H9 (cell line): ENCODE measurements at regions not wholly inside any gene's neighbourhood (a gene's known extent, or its start where the extent isn't known, plus 50 kb on each side); places are given as distances from the start of the nearest gene placed in this dataset.

Experiments
- DNase-seq: peaks from one replicate; pipeline ENCODE4 v3.0.0-alpha.2; 2017
- H2AFZ ChIP-seq: one replicate; pipeline ENCODE4 v1.6.1; 2013; ENCODE audit warnings: mild to moderate bottlenecking, low read length, control low read depth, moderate library complexity
- H2AK5ac ChIP-seq: 2 replicates; pipeline ENCODE4 v1.6.1; 2013; ENCODE audit warnings: low read length, control low read depth, mixed read lengths; ENCODE audit not compliant: insufficient read length
- H2BK120ac ChIP-seq: one replicate; pipeline ENCODE4 v1.6.1; 2013; ENCODE audit warnings: low read depth, mild to moderate bottlenecking, low read length, control low read depth, inconsistent platforms; ENCODE audit not compliant: poor library complexity, severe bottlenecking
- H2BK12ac ChIP-seq: 2 replicates; pipeline ENCODE4 v1.6.1; 2013; ENCODE audit warnings: low read length, control low read depth, mixed read lengths, low read depth; ENCODE audit not compliant: insufficient read length
- H2BK15ac ChIP-seq: 2 replicates; pipeline ENCODE4 v1.6.1; 2013; ENCODE audit warnings: low read depth, low read length, control low read depth
- H2BK20ac ChIP-seq: one replicate; pipeline ENCODE4 v1.6.1; 2013; ENCODE audit warnings: low read depth, mild to moderate bottlenecking, low read length, control low read depth, inconsistent platforms; ENCODE audit not compliant: poor library complexity, severe bottlenecking
- H2BK5ac ChIP-seq: 2 replicates; pipeline ENCODE4 v1.6.1; 2013; ENCODE audit warnings: low read length, control low read depth, mixed read lengths; ENCODE audit not compliant: insufficient read length
- H3K14ac ChIP-seq: 2 replicates; pipeline ENCODE4 v1.6.1; 2013; ENCODE audit warnings: low read length, control low read depth; ENCODE audit not compliant: insufficient read depth
- H3K18ac ChIP-seq: 2 replicates; pipeline ENCODE4 v1.6.1; 2013; ENCODE audit warnings: low read depth, mild to moderate bottlenecking, mixed read lengths, low read length, control low read depth; ENCODE audit not compliant: insufficient read length
- H3K23ac ChIP-seq: 2 replicates; pipeline ENCODE4 v1.6.1; 2013; ENCODE audit warnings: low read length, control low read depth, mixed read lengths, low read depth; ENCODE audit not compliant: insufficient read length
- H3K23me2 ChIP-seq: 2 replicates; pipeline ENCODE4 v1.6.1; 2013; ENCODE audit warnings: low read depth, mild to moderate bottlenecking, mixed read lengths, low read length, control low read depth; ENCODE audit not compliant: insufficient read length, poor library complexity, severe bottlenecking
- H3K27ac ChIP-seq: 2 replicates; pipeline ENCODE4 v1.5.1; 2013; ENCODE audit warnings: low read length, control low read depth, mixed read lengths, low read depth; ENCODE audit not compliant: insufficient read length
- H3K27me3 ChIP-seq: 2 replicates; pipeline ENCODE4 v1.6.1; 2013; ENCODE audit warnings: low read length, control low read depth, inconsistent platforms; ENCODE audit not compliant: insufficient read depth
- H3K4ac ChIP-seq: 2 replicates; pipeline ENCODE4 v1.6.1; 2013; ENCODE audit warnings: low read depth, mild to moderate bottlenecking, control low read depth, inconsistent platforms, low read length, moderate library complexity
- H3K4me1 ChIP-seq: 2 replicates; pipeline ENCODE4 v1.6.1; 2013; ENCODE audit warnings: low read length, control low read depth, inconsistent platforms; ENCODE audit not compliant: insufficient read depth
- H3K4me2 ChIP-seq: 2 replicates; pipeline ENCODE4 v1.6.1; 2013; ENCODE audit warnings: low read length, control low read depth, mixed read lengths; ENCODE audit not compliant: insufficient read length, insufficient read depth
- H3K56ac ChIP-seq: 2 replicates; pipeline ENCODE4 v1.6.1; 2013; ENCODE audit warnings: low read depth, mild to moderate bottlenecking, mixed read lengths, low read length, control low read depth; ENCODE audit not compliant: insufficient read length
- H3K79me1 ChIP-seq: 2 replicates; pipeline ENCODE4 v1.6.1; 2013; ENCODE audit warnings: low read depth, mild to moderate bottlenecking, moderate library complexity, low read length, control low read depth, inconsistent platforms; ENCODE audit not compliant: insufficient read depth, poor library complexity, severe bottlenecking
- H3K79me2 ChIP-seq: 2 replicates; pipeline ENCODE4 v1.6.1; 2013; ENCODE audit warnings: low read length, control low read depth, inconsistent platforms; ENCODE audit not compliant: insufficient read depth
- H3K9ac ChIP-seq: 2 replicates; pipeline ENCODE4 v1.6.1; 2013; ENCODE audit warnings: low read length, control low read depth, mixed read lengths; ENCODE audit not compliant: insufficient read length; ENCODE audit errors: extremely low read depth
- H3K9me3 ChIP-seq: one replicate; pipeline ENCODE4 v1.6.1; 2013; ENCODE audit warnings: low read depth, low read length, inconsistent platforms; ENCODE audit not compliant: control insufficient read depth
- H3T11ph ChIP-seq: one replicate; pipeline ENCODE4 v1.6.1; 2013; ENCODE audit warnings: mild to moderate bottlenecking, low read length, control low read depth, inconsistent platforms
- H4K20me1 ChIP-seq: one replicate; pipeline ENCODE4 v1.6.1; 2013; ENCODE audit not compliant: control insufficient read depth, insufficient read length, insufficient read depth
- H4K5ac ChIP-seq: 2 replicates; pipeline ENCODE4 v1.6.1; 2013; ENCODE audit warnings: low read depth, mild to moderate bottlenecking, mixed read lengths, low read length, control low read depth; ENCODE audit not compliant: insufficient read length
- H4K8ac ChIP-seq: replicated peaks from 2 replicates; pipeline ENCODE4 v1.6.1; 2013; ENCODE audit warnings: low read length, control low read depth, mixed read lengths, low read depth; ENCODE audit not compliant: insufficient read length
- H4K91ac ChIP-seq: 2 replicates; pipeline ENCODE4 v1.6.1; 2013; ENCODE audit warnings: low read depth, mild to moderate bottlenecking, moderate library complexity, mixed read lengths, low read length, control low read depth; ENCODE audit not compliant: insufficient read length
- H3K27ac Mint-ChIP-seq, 3 experiments: 2 replicates in 2 of 3; 3 replicates in 1 of 3; pipeline ENCODE4 v1.8.0; 2020 to 2021; ENCODE audit warnings: mixed read lengths in 3 of 3, mild to moderate bottlenecking in 1 of 3, moderate library complexity in 1 of 3
- H3K27me3 Mint-ChIP-seq: 2 replicates; pipeline ENCODE4 v1.8.0; 2021; ENCODE audit warnings: low read depth, mild to moderate bottlenecking, moderate library complexity, mixed read lengths
- H3K36me3 Mint-ChIP-seq, 3 experiments: 2 replicates in 2 of 3; 3 replicates in 1 of 3; pipeline ENCODE4 v1.8.0; 2020 to 2021; ENCODE audit warnings: low read depth in 3 of 3, mixed read lengths in 3 of 3; ENCODE audit not compliant: insufficient read depth in 1 of 3
- H3K4me1 Mint-ChIP-seq, 2 experiments: 2 replicates each; pipeline ENCODE4 v1.8.0; 2020; ENCODE audit warnings: mixed read lengths in 2 of 2
- H3K4me3 Mint-ChIP-seq, 2 experiments: 2 replicates in 1 of 2; 3 replicates in 1 of 2; pipeline ENCODE4 v1.8.0; 2020 to 2021; ENCODE audit warnings: mild to moderate bottlenecking in 2 of 2, mixed read lengths in 2 of 2, moderate library complexity in 1 of 2
- H3K9me3 Mint-ChIP-seq, 2 experiments: 2 replicates in 1 of 2; 3 replicates in 1 of 2; pipeline ENCODE4 v1.8.0; 2020; ENCODE audit warnings: mild to moderate bottlenecking in 2 of 2, mixed read lengths in 2 of 2, moderate library complexity in 1 of 2
- WGBS: extraction: QIAGEN DNeasy Blood & Tissue Kit; methylation state at CpG from one replicate; pipeline ENCODE4 v1.1.7; 2013; ENCODE audit warnings: missing lambda C conversion rate, low lambda C conversion rate, mixed read lengths; ENCODE audit not compliant: insufficient read length; ENCODE audit errors: extremely low coverage; 5-methylcytosine and 5-hydroxymethylcytosine counted together
- TF ChIP-seq, protein P1 (sequence below): fragments of 200-600 bp; sonication (generic); conservative IDR thresholded peaks from 3 replicates; pipeline ENCODE4 v1.8.0; 2021; ENCODE audit warnings: antibody characterized with exemption, mild to moderate bottlenecking

GRCh38 chr2:52311862-52312261 is 1279.9 kb upstream of the NRXN1 start:
- H3T11ph ChIP-seq: no peak overlapping the region
- H2AFZ ChIP-seq: no peak overlapping the region
- H4K8ac ChIP-seq: no peak overlapping the region
- H3K23ac ChIP-seq: no peak overlapping the region
- no peaks in the 10 kb centered on the region for H3K27me3 Mint-ChIP-seq
- no peaks in the 10 kb centered on the region for H3K23me2 ChIP-seq
- H2BK5ac ChIP-seq: no peak overlapping the region
- H3K79me2 ChIP-seq: no peaks in the 10 kb centered on the region
- peak overlapping the region; percentile 33 for H3K4me2 ChIP-seq
- no peaks in the 10 kb centered on the region for H3K36me3 Mint-ChIP-seq
- H2BK12ac ChIP-seq: no peak overlapping the region
- no CpG with 5 or more reads among the region's 5 CpGs for WGBS
- H3K56ac ChIP-seq: no peak overlapping the region
- no peak overlapping the region for H3K27ac ChIP-seq
- H2BK120ac ChIP-seq: no peak overlapping the region
- no peak overlapping the region for H4K91ac ChIP-seq
- H3K9me3 ChIP-seq: no peaks in the 10 kb centered on the region
- no peak overlapping the region for H2BK20ac ChIP-seq
- no peak overlapping the region for H2BK15ac ChIP-seq
- H3K4me3 Mint-ChIP-seq: no peak overlapping the region
- TF ChIP-seq, protein P1, sequence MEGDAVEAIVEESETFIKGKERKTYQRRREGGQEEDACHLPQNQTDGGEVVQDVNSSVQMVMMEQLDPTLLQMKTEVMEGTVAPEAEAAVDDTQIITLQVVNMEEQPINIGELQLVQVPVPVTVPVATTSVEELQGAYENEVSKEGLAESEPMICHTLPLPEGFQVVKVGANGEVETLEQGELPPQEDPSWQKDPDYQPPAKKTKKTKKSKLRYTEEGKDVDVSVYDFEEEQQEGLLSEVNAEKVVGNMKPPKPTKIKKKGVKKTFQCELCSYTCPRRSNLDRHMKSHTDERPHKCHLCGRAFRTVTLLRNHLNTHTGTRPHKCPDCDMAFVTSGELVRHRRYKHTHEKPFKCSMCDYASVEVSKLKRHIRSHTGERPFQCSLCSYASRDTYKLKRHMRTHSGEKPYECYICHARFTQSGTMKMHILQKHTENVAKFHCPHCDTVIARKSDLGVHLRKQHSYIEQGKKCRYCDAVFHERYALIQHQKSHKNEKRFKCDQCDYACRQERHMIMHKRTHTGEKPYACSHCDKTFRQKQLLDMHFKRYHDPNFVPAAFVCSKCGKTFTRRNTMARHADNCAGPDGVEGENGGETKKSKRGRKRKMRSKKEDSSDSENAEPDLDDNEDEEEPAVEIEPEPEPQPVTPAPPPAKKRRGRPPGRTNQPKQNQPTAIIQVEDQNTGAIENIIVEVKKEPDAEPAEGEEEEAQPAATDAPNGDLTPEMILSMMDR: no peak
- peaks cover 3% of the 10 kb centered on the region; the same call in 1 of the 2 replicates for H3K4me1 ChIP-seq
- no peak overlapping the region for H3K27ac Mint-ChIP-seq
- no peak overlapping the region for H3K9ac ChIP-seq
- no peak overlapping the region for H3K4ac ChIP-seq
- H3K79me1 ChIP-seq: no peaks in the 10 kb centered on the region
- no peak overlapping the region for H3K14ac ChIP-seq
- peak; percentile 34 for DNase-seq
- H4K20me1 ChIP-seq: no peaks in the 10 kb centered on the region
- peaks cover 16% of the 10 kb centered on the region in 2 experiments for H3K4me1 Mint-ChIP-seq
- no peak overlapping the region for H2AK5ac ChIP-seq
- H3K18ac ChIP-seq: no peak overlapping the region
- H3K27me3 ChIP-seq: no peaks in the 10 kb centered on the region
- no peak overlapping the region for H4K5ac ChIP-seq
- no peaks in the 10 kb centered on the region for H3K9me3 Mint-ChIP-seq
